OCI-LY7 (cell line): ENCODE measurements at regions not wholly inside any gene's neighbourhood (a gene's known extent, or its start where the extent isn't known, plus 50 kb on each side); places are given as distances from the start of the nearest gene placed in this dataset.

Source experiments
- BruUV-seq: library from RNA; stranded (reverse); fragments of 400-500 nt; replicated peaks from 2 replicates; lab custom pipeline; 2021; lab: Mats Ljungman, UMichigan
- CTCF ChIA-PET: fragments of 300-600 bp; sonication (Branson Sonifier 250); formaldehyde crosslinking; loops from one replicate; lab custom pipeline; 2022; ENCODE audit warnings: antibody characterized with exemption; ENCODE audit not compliant: unreplicated experiment; lab: Charles Lee
- POLR2A ChIA-PET: fragments of 300-600 bp; sonication (Branson Sonifier 250); formaldehyde crosslinking; loops from one replicate; lab custom pipeline; 2022; ENCODE audit warnings: antibody characterized with exemption; lab: Charles Lee
- DNase-seq: peaks from one replicate; pipeline ENCODE4 v3.0.0-alpha.2; 2015; ENCODE audit warnings: low spot score
- H2AFZ ChIP-seq: fragments of 200-600 bp; sonication (generic), shearing (Covaris generic); 2 replicates; pipeline ENCODE4 v1.6.1; 2014; ENCODE audit warnings: mild to moderate bottlenecking, antibody characterized with exemption, low read length, moderate library complexity
- H3K27ac ChIP-seq: fragments of 200-600 bp; sonication (generic); 2 replicates; pipeline ENCODE4 v1.5.1; 2014; ENCODE audit warnings: mixed run types, low read depth, mild to moderate bottlenecking, moderate library complexity, low read length, inconsistent platforms; ENCODE audit not compliant: poor library complexity, severe bottlenecking
- H3K36me3 ChIP-seq: fragments of 200-600 bp; sonication (generic); 2 replicates; pipeline ENCODE4 v1.6.1; 2014; ENCODE audit warnings: mild to moderate bottlenecking, antibody characterized with exemption, low read length, moderate library complexity, mixed read lengths; ENCODE audit not compliant: insufficient read depth
- H3K4me1 ChIP-seq: fragments of 200-600 bp; sonication (generic); 2 replicates; pipeline ENCODE4 v1.5.1; 2014; ENCODE audit warnings: mild to moderate bottlenecking, low read length; ENCODE audit not compliant: insufficient read depth, poor library complexity, severe bottlenecking
- H3K4me2 ChIP-seq: fragments of 200-600 bp; sonication (generic); 2 replicates; pipeline ENCODE4 v1.6.1; 2014; ENCODE audit warnings: mild to moderate bottlenecking, low read length
- H3K4me3 ChIP-seq: fragments of 200-600 bp; sonication (generic); 2 replicates; pipeline ENCODE4 v1.5.1; 2014; ENCODE audit warnings: mild to moderate bottlenecking, low read depth, low read length; ENCODE audit not compliant: poor library complexity, severe bottlenecking
- H3K79me2 ChIP-seq: fragments of 200-600 bp; sonication (generic); 2 replicates; pipeline ENCODE4 v1.6.1; 2016; ENCODE audit warnings: low read depth, mild to moderate bottlenecking, low read length, moderate library complexity, mixed read lengths; ENCODE audit not compliant: insufficient read depth
- H3K9me2 ChIP-seq: fragments of 200-600 bp; sonication (generic); 2 replicates; pipeline ENCODE4 v1.6.1; 2016; ENCODE audit warnings: mild to moderate bottlenecking, low read length, mixed read lengths; ENCODE audit not compliant: insufficient read depth
- H3K9me3 ChIP-seq: fragments of 200-600 bp; sonication (generic); 2 replicates; pipeline ENCODE4 v1.6.1; 2014; ENCODE audit warnings: mild to moderate bottlenecking, mixed run types, low read length, mixed read lengths
- H4K20me1 ChIP-seq: fragments of 200-600 bp; sonication (generic); 2 replicates; pipeline ENCODE4 v1.6.1; 2014; ENCODE audit warnings: mild to moderate bottlenecking, antibody characterized with exemption, low read length, moderate library complexity, mixed read lengths; ENCODE audit not compliant: insufficient read depth
- CTCF ChIP-seq: fragments of 200-600 bp; sonication (generic); conservative IDR thresholded peaks from 2 replicates; pipeline ENCODE4 v1.5.1; 2014; ENCODE audit warnings: mild to moderate bottlenecking, antibody characterized with exemption, low read length, moderate library complexity, mixed read lengths
- EZH2phosphoT487 ChIP-seq: fragments of 200-600 bp; sonication (generic); IDR thresholded peaks from 2 replicates; pipeline ENCODE4 v1.6.1; 2018; ENCODE audit warnings: low read depth, borderline replicate concordance, mild to moderate bottlenecking, mixed run types, antibody characterized with exemption, low read length, moderate library complexity, mixed read lengths
- intact Hi-C: fragments of 100-400 bp; cut with micrococcal nuclease; formaldehyde crosslinking; loops from one replicate; pipeline ENCODE4 v1.10.0; 2022; ENCODE audit not compliant: unreplicated experiment

DNA sequence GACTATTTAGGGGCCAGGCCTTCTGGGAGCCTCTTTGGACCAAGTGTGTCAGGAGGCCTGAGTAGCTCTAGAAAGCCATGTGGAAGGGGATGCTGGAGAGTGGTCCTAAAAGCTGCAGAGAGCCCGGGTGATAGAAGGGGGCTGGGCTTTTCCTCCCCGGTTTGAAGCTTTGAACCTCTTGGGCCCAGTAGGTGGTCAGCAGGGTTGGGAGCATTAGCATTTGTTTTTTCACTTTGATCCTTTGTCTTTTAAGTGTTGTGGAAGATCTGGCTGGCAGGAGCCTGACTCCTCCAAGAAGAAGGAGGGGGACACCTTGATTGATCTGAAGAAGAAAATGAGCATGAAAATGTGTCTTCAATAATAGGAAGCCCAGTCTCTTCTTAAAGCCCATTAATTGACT is 596.6 kb downstream of the INSC start:
- TF ChIP-seq EZH2phosphoT487 = no peak
- TF ChIP-seq CTCF = no peak
- no peaks in the 10 kb centered on the region for H3K79me2 ChIP-seq
- no peaks in the 10 kb centered on the region for H3K9me2 ChIP-seq
- H4K20me1 ChIP-seq = no peaks in the 10 kb centered on the region
- no peak overlapping the region for H3K4me2 ChIP-seq
- intact Hi-C loops = no loop called here
- no peak for DNase-seq
- POLR2A ChIA-PET = no interaction called here
- no TSS peak for BruUV-seq
- H3K9me3 ChIP-seq = no peaks in the 10 kb centered on the region
- no peak overlapping the region for H3K4me3 ChIP-seq
- CTCF ChIA-PET = no interaction called here
- H3K27ac ChIP-seq = no peak overlapping the region
- no peak overlapping the region for H2AFZ ChIP-seq
- H3K36me3 ChIP-seq = no peaks in the 10 kb centered on the region
- H3K4me1 ChIP-seq = no peaks in the 10 kb centered on the region

- Histone ChIP-seq H3K9me2 (no peaks in the 10 kb centered on the region), H4K20me1 (no peaks in the 10 kb centered on the region), H3K4me2 (no peak overlapping the region), H3K9me3 (no peaks in the 10 kb centered on the region), H3K79me2 (no peaks in the 10 kb centered on the region), H2AFZ (no peak overlapping the region), H3K27ac (no peak overlapping the region), H3K36me3 (no peaks in the 10 kb centered on the region), H3K4me1 (no peaks in the 10 kb centered on the region), H3K4me3 (no peak overlapping the region)
- no TSS peak for BruUV-seq
- ChIA-PET POLR2A (no interaction called here), CTCF (no interaction called here)
- intact Hi-C loops = no loop called here
- TF ChIP-seq CTCF = no peak
- TF ChIP-seq EZH2phosphoT487 = no peak
- DNase-seq = no peak
Observed at GRCh38 chr11:15714641-15715399, 600.1 kb downstream of the INSC start.

DNA sequence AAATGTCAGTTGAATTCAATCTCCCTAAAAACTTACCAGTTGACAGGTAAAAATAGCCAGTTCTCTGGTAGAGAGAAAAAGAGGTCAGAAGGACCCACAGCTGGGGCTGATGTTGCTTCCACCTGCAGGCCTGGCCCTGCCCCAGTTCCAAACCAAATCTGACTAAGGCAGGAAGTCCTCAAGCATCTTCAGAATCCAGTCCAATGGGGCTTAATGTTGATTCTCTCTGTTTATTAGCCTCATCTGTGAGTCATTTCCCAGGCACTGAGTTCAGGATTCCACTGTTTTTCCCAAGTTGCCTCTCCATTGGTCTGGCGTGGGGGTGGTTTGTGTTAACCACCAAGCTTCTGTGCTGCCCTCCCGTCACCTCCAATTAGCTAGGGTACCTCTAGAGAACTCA is 601.8 kb downstream of the INSC start:
- no TSS peak for BruUV-seq
- POLR2A ChIA-PET = no interaction called here
- intact Hi-C loops = no loop called here

More for the DNA sequence above, 601.8 kb downstream of the INSC start:
- Histone ChIP-seq H2AFZ (no peak overlapping the region), H3K4me2 (no peak overlapping the region), H3K79me2 (no peaks in the 10 kb centered on the region), H3K27ac (no peak overlapping the region), H3K9me3 (no peaks in the 10 kb centered on the region), H3K9me2 (no peaks in the 10 kb centered on the region), H3K4me1 (no peaks in the 10 kb centered on the region), H3K36me3 (no peaks in the 10 kb centered on the region), H4K20me1 (no peaks in the 10 kb centered on the region), H3K4me3 (no peak overlapping the region)
- CTCF ChIA-PET = no interaction called here
- no peak for DNase-seq
- TF ChIP-seq CTCF = no peak
- TF ChIP-seq EZH2phosphoT487 = no peak
